ENCODE measurements at regions not wholly inside any gene's neighbourhood (a gene's known extent, or its start where the extent isn't known, plus 50 kb on each side); places are given as distances from the start of the nearest gene placed in this dataset.

DNA sequence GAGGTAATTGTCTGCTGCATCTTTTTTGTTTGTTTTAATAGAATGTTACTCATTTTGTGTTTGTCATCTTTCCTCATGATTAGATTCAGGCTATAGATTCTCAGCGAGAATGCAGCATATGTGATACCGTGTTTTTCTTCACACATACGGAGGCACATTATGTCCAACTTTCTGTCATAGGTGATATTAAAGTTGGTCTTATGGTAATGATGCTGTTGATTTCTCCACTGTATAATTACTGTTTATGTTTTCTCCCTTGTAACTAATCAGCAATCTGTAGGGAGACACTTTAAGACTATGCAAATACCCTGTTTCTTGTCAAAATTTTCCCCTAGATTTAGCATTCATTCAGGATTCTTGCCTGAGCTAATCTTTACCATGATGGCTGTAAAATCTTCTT is 87.6 kb downstream of the CLDN1 start:
- intact Hi-C loops (cut with micrococcal nuclease), result no loop called here
- TF ChIP-seq, protein P1, sequence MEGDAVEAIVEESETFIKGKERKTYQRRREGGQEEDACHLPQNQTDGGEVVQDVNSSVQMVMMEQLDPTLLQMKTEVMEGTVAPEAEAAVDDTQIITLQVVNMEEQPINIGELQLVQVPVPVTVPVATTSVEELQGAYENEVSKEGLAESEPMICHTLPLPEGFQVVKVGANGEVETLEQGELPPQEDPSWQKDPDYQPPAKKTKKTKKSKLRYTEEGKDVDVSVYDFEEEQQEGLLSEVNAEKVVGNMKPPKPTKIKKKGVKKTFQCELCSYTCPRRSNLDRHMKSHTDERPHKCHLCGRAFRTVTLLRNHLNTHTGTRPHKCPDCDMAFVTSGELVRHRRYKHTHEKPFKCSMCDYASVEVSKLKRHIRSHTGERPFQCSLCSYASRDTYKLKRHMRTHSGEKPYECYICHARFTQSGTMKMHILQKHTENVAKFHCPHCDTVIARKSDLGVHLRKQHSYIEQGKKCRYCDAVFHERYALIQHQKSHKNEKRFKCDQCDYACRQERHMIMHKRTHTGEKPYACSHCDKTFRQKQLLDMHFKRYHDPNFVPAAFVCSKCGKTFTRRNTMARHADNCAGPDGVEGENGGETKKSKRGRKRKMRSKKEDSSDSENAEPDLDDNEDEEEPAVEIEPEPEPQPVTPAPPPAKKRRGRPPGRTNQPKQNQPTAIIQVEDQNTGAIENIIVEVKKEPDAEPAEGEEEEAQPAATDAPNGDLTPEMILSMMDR (IDR thresholded peaks at IDR 0.05), result no peak
- ATAC-seq (ENCODE audit: low read depth) (no peak), DNase-seq (no peak)
- no peaks in the 10 kb centered on the region for H3K4me1 Mint-ChIP-seq
- POLR2A ChIA-PET, result no interaction called here
- CTCF ChIA-PET, result no interaction called here
- H3K4me3 Mint-ChIP-seq, result no peak overlapping the region
- no peaks in the 10 kb centered on the region for H3K36me3 Mint-ChIP-seq (ENCODE audit: low read depth)
- peaks cover 2% of the 10 kb centered on the region for H3K9me3 Mint-ChIP-seq
- no peaks in the 10 kb centered on the region for H3K27me3 Mint-ChIP-seq
- no peak overlapping the region for H3K27ac Mint-ChIP-seq

DNA sequence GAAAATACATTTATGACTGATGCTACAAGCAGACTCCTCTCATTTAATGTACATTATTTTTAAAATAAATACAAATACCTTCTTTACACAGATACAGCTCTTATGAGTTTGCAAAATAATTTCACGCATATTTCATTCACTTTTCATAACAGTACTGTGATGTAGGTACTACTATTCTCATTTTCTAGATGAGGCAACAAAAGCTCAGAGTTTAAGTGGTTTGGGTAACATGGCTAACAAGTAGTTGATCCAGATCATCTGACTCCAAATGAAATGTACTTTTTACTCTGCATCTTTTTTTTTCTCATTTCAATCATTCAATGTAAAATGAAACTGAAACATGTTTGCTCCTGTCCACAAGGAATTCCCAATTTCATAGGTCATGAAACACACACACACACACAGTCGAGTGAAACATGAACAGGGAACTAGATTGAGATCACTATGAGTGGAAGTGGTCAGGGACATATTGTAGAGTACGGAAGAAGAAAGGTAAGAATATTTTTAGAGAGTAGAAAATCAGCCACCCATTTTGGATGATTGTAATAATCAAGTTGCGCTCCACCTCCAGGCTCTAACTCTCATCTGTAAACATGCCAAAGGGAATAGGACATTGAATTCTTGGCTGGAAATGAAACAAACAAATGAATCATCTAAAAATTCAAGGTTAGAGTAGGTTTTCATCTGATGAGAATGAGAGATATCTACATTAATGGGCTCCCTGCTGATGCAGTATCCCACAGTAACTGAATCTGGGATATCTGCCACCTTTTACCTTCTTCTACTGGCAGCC is 92.4 kb downstream of the CLDN1 start:
- DNase-seq (no peak), ATAC-seq (ENCODE audit: low read depth) (no peak)
- H3K27ac Mint-ChIP-seq, result no peak overlapping the region
- H3K27me3 Mint-ChIP-seq, result peaks cover 2% of the 10 kb centered on the region
- intact Hi-C loops (cut with micrococcal nuclease), result loop anchor here (10.0 kb wide), 1 partner anchor 465 kb away; no protein-coding TSS in a partner anchor
- POLR2A ChIA-PET, result no interaction called here
- H3K4me1 Mint-ChIP-seq, result no peaks in the 10 kb centered on the region
- H3K9me3 Mint-ChIP-seq, result no peaks in the 10 kb centered on the region
- CTCF ChIA-PET, result no interaction called here
- no peaks in the 10 kb centered on the region for H3K36me3 Mint-ChIP-seq (ENCODE audit: low read depth)
- H3K4me3 Mint-ChIP-seq, result no peak overlapping the region
- TF ChIP-seq, protein P1 (IDR thresholded peaks at IDR 0.05), result no peak

DNA sequence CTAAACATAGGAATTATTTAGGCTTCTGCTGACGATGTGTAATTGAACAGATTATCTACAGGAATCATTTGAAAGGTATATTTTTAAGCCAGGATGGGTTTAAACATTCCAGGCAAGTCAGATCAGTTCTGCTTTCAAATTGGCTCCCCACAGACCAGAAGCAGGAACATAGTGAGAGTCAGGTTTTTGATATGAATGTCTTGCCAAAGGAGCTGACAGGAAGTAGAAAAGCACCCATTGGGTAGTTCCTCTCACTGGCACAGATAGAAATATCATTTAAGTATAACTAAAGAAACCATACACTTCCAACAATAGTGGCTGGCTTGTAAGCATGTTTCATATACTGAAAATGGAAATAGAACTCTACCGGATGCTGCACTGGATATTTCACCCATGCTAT is 95.2 kb downstream of the CLDN1 start:
- H3K27ac Mint-ChIP-seq, result no peak overlapping the region
- no peak for DNase-seq
- no peaks in the 10 kb centered on the region for H3K36me3 Mint-ChIP-seq (ENCODE audit: low read depth)
- TF ChIP-seq, protein P1 (IDR thresholded peaks at IDR 0.05), result no peak
- H3K27me3 Mint-ChIP-seq, result peaks cover 2% of the 10 kb centered on the region
- CTCF ChIA-PET, result no interaction called here
- POLR2A ChIA-PET, result no interaction called here
- ATAC-seq (ENCODE audit: low read depth), result no peak
- no peaks in the 10 kb centered on the region for H3K4me1 Mint-ChIP-seq
- H3K4me3 Mint-ChIP-seq, result no peak overlapping the region
- no peaks in the 10 kb centered on the region for H3K9me3 Mint-ChIP-seq
- intact Hi-C loops (cut with micrococcal nuclease), result loop anchor here (10.0 kb wide), 1 partner anchor 468 kb away; no protein-coding TSS in a partner anchor

DNA sequence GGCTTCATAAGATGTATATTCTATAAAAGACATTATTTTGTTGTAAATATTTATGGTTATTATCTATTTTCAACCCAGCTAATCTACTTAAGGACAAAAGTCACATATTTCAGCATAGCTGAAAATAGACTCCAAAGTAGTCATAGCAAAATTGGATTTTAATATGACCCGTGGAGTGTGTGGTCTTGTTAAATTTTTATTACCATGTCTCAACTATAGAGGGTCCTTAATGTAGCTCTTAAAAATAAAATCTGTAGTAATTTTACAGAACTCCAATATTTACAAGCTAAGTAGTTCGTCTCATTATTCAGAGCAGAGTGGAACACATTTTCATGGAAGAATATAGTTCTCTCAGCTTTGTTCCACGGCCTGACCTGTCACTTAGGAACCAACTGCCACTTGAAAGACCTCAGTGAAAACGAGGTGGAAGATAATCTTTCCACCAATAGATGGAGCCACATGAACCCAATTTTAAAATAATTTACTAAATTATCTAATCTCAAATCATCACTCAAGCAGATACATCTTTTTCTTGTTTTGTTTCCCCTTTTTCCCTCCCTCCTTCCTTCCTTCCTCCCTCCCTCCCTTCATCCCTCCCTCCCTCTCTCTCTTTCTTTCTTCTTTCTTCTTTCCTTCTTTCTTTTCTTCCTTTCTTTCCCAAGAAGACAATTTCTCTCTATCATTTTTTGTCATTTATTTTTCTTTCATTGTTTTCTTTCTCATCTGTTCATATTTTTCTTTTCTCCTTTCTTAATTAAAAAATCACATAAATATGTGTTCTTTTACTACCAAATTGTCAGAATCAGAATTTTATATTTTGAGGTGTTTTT is 97.2 kb downstream of the CLDN1 start:
- no peaks in the 10 kb centered on the region for H3K4me1 Mint-ChIP-seq
- no peak overlapping the region for H3K4me3 Mint-ChIP-seq
- TF ChIP-seq, protein P1 (IDR thresholded peaks at IDR 0.05), result no peak
- no peak overlapping the region for H3K27ac Mint-ChIP-seq
- peaks cover 2% of the 10 kb centered on the region for H3K27me3 Mint-ChIP-seq
- H3K9me3 Mint-ChIP-seq, result peaks cover 14% of the 10 kb centered on the region
- ChIA-PET CTCF (no interaction called here), POLR2A (no interaction called here)
- intact Hi-C loops (cut with micrococcal nuclease), result loop anchor here (10.0 kb wide), 1 partner anchor 470 kb away; no protein-coding TSS in a partner anchor
- no peaks in the 10 kb centered on the region for H3K36me3 Mint-ChIP-seq (ENCODE audit: low read depth)
- DNase-seq (no peak), ATAC-seq (ENCODE audit: low read depth) (no peak)

DNA sequence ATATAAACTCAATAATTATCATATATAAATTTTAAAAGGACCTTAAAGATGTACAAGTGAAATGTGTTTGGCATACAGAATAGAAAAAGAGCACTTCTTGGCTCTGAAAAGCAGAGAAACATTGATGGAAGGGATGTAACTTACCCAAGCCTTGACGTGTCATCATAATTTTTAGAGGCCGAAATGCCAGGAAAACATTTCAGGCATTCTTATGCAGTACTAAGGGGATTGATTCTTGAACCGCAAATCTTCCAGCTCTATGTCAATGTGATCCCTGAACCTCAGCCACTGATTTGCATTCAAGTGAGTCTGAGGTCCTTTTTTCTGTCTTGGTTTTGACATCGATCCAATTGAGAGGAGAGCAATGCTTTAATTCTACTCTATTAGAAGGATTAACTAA is 97.8 kb downstream of the CLDN1 start:
- Mint-ChIP-seq H3K4me1 (no peaks in the 10 kb centered on the region), H3K9me3 (peaks cover 14% of the 10 kb centered on the region), H3K36me3 (ENCODE audit: low read depth) (no peaks in the 10 kb centered on the region), H3K27me3 (peaks cover 2% of the 10 kb centered on the region), H3K4me3 (no peak overlapping the region), H3K27ac (no peak overlapping the region)
- ChIA-PET POLR2A (no interaction called here), CTCF (no interaction called here)
- intact Hi-C loops (cut with micrococcal nuclease), result loop anchor here (10.0 kb wide), 1 partner anchor 470 kb away; no protein-coding TSS in a partner anchor
- ATAC-seq (ENCODE audit: low read depth) (no peak), DNase-seq (no peak)
- TF ChIP-seq, protein P1 (IDR thresholded peaks at IDR 0.05), result no peak

Measured in activated B cell treated with CpG ODN at 0.5 μM for 24 hours (primary cell).